GM18511 (cell line): ENCODE measurements at regions not wholly inside any gene's neighbourhood (a gene's known extent, or its start where the extent isn't known, plus 50 kb on each side); places are given as distances from the start of the nearest gene placed in this dataset.

Source experiments
- ATAC-seq: cut with Tn5 transposase; IDR thresholded peaks from one replicate; pipeline ENCODE4 v1.9.1; 2021; ENCODE audit warnings: mild to moderate bottlenecking, moderate library complexity; ENCODE audit not compliant: unreplicated experiment

DNA sequence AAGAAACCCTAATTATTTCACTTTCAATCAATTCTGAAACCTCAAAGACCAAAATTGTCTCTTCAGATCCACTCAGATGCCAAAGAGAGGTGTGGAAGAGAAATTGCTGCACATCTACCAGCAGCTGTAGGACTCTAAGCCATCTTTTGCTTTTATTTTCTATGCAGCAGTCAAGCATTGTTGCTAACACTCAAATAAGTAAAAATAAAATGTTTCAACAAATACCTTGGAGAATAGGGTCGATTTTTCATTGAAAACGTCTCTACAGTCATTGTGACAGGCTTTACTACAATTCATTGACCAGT, 66.4 kb upstream of the CFAP20DC start:
- no peak for ATAC-seq

DNA sequence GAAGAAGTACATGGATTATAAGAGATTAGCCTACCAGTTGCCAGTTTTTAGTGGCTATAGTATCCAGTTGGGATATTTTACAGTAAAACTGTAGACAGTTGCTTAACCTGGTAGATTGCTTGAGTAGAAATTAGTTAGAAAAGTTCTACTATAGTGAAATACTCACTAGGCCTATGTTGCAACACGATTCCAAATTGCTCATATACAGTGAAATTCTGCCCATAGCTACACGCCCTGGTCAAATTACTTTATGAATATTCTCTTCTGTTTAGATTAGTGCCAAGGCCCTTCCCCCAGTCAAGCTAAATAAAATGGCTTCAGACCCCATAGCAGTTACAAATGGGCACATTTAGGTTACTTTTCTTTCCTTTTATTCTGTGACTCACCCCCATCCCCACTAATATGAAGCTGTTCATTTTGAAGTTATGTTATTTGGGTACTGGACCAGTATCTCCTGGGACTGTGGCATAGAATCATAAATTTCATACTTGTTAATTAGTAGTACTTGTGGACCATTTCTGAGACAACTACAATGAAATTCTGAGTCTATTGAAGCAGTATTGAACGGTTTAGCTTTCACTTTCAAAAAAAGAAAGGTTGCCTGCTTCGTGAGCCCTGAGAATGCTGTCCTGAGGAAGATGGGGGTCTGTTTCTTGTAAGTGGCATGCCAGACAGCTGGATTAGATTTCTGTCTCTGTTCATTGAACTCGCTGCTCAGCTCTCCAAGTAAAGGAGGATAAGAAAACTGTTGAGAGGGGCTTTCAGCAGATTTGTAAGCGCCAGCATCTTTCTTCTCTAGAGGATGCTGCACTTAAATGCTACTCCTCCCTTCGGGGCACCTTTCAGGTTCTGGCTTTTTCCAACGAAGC, 65.8 kb upstream of the CFAP20DC start:
- ATAC-seq: no peak

DNA sequence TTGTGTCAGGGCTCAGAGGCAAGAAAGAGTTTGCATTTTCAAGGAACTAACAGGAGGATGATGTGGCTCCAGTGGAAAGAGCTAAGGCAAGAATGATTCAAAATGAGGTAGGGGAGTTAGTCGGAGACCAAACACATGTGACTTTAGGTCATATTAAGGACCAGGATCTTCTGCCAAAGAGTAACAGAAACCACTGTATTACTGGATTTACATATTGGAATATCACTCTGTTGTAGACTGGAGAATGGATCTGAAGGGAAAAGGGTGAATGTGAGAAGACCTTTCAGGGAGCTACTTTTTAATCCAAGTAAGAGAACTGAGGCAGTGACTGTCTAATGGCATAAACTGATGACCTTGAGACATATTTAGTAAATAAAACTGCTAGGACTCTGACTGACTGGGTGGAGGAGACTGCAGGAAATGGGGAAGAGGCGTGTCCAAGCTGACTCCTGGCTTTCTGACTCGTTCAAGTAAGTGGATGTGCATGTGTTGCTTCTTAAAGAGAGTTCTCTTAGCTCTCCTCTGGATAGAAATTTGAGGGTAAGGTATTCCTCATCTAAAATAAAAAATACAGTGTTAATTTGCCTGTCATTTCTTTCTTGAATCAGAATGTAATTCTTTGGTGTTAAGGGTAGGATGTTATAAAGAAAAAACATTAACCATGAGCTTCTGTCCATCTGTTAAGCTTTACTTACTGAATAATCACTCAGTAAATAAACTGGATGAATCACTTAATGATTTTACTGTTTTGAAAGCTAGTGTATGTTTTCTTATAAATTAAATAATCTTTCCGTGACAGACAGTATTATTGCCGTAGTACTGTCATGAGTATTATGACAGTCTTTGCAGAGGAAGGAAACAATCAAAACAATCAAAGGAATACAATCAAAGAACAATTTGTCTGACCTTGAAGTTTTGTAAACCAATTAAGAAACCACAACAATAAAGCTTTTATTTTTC, 58.3 kb upstream of the CFAP20DC start:
- no peak for ATAC-seq

DNA sequence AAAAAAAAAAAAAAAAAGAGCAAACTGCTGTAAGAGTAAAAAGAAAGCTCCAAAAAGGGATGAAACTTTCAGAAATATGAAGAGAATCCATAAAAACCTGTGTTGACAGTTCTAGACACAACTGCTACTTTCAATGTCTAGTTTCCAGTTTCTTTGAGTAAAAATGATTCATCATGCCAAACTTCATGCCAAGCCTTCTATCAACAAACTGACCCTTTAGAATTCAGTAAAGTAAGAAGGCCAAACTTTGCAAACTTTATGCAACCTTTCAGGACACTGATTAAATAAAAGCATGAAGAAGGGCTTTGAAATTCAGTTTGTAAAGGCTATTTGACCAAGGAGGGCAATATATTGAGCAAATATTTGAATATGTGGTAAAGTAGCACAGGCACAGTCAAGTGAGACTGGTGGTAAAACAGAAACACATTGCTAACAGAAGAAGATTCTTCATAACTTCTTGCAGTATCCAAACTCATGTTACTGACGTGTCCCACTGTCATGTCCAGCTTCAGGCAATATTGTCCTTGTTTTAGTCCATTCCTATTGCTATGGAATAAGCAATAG, 56.3 kb upstream of the CFAP20DC start:
- ATAC-seq: no peak

GRCh38 chr3:59103552-59103951, 53.7 kb upstream of the CFAP20DC start:
- ATAC-seq: no peak

- no peak for ATAC-seq
These were observed 51.5 kb upstream of the CFAP20DC start for GRCh38 chr3:59101231-59101736.
